GM13977 (cell line): ENCODE measurements at regions not wholly inside any gene's neighbourhood (a gene's known extent, or its start where the extent isn't known, plus 50 kb on each side); places are given as distances from the start of the nearest gene placed in this dataset.

Experiments
- DNase-seq: peaks from one replicate; pipeline ENCODE4 v3.0.0; 2012; ENCODE audit warnings: low spot score
- in situ Hi-C: fragments of 300-500 bp; cut with MboI; formaldehyde crosslinking; loops from one replicate; pipeline ENCODE4 v1.12.0; 2022; ENCODE audit warnings: low sequenced_read_pairs, low pct_unique_long_range_greater_than_20kb, mixed read lengths, inconsistent platforms; ENCODE audit not compliant: unreplicated experiment
- TF ChIP-seq, protein P1 (sequence below): IDR thresholded peaks from 2 replicates; pipeline ENCODE4 v1.5.1; 2012; ENCODE audit warnings: mild to moderate bottlenecking, control low read depth; ENCODE audit not compliant: insufficient read depth; ENCODE audit errors: extremely low read depth, missing control alignments

- in situ Hi-C loops, result no loop called here
- TF ChIP-seq, protein P1, sequence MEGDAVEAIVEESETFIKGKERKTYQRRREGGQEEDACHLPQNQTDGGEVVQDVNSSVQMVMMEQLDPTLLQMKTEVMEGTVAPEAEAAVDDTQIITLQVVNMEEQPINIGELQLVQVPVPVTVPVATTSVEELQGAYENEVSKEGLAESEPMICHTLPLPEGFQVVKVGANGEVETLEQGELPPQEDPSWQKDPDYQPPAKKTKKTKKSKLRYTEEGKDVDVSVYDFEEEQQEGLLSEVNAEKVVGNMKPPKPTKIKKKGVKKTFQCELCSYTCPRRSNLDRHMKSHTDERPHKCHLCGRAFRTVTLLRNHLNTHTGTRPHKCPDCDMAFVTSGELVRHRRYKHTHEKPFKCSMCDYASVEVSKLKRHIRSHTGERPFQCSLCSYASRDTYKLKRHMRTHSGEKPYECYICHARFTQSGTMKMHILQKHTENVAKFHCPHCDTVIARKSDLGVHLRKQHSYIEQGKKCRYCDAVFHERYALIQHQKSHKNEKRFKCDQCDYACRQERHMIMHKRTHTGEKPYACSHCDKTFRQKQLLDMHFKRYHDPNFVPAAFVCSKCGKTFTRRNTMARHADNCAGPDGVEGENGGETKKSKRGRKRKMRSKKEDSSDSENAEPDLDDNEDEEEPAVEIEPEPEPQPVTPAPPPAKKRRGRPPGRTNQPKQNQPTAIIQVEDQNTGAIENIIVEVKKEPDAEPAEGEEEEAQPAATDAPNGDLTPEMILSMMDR, result no peak
- no peak for DNase-seq
Observed at GRCh38 chr11:45597097-45597496, 68.3 kb downstream of the CHST1 start.

DNA sequence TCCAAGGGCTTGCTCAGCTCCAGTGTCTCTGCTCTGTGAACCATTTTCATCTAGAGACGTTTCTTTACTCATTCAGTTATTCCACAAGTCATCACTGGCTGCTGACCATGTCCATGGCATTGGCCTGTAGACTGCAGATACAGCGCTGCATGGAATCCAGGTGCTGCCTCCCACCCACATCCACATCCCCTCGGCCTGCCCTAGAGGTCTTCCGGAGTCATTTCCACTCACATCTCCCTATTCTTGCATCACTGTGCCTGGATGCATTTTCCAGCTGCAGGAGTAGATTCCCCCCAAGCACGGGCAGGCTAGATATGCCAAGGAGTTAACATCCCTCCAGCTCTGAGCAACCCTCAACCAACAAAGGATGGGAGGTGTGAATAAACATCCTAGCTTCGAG lies 68.9 kb downstream of the CHST1 start:
- no peak for DNase-seq
- in situ Hi-C loops, result no loop called here
- TF ChIP-seq, protein P1, result no peak

GRCh38 chr11:45593992-45594391 lies 71.4 kb downstream of the CHST1 start:
- in situ Hi-C loops, result no loop called here
- no peak for DNase-seq
- TF ChIP-seq, protein P1, result no peak

GRCh38 chr11:45592636-45593035 lies 72.8 kb downstream of the CHST1 start:
- no peak for DNase-seq
- TF ChIP-seq, protein P1, result no peak
- in situ Hi-C loops, result no loop called here

GRCh38 chr11:45590743-45591142 lies 74.7 kb downstream of the CHST1 start:
- DNase-seq, result no peak
- in situ Hi-C loops, result no loop called here
- TF ChIP-seq, protein P1, result no peak

DNA sequence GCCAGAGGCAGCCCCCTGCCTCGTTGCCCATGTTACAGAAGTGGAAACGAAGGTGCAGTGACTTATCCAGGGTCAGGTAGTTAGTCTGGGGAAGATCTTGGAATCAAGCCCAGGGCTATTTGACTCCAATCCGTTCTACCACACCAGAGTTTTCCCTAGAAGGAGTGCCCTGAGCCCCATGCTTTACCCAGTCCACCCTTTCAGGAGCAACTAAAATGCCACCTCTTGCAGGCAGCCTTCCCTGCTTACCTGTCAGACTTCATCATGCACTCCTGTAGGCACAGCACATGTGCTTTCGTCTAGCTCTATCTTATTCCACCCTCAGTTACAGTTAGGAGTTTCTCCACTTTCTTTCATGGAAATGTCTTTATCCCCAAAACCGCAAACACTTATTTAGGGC lies 80.2 kb downstream of the CHST1 start:
- TF ChIP-seq, protein P1, result no peak
- no peak for DNase-seq
- in situ Hi-C loops, result no loop called here

DNA sequence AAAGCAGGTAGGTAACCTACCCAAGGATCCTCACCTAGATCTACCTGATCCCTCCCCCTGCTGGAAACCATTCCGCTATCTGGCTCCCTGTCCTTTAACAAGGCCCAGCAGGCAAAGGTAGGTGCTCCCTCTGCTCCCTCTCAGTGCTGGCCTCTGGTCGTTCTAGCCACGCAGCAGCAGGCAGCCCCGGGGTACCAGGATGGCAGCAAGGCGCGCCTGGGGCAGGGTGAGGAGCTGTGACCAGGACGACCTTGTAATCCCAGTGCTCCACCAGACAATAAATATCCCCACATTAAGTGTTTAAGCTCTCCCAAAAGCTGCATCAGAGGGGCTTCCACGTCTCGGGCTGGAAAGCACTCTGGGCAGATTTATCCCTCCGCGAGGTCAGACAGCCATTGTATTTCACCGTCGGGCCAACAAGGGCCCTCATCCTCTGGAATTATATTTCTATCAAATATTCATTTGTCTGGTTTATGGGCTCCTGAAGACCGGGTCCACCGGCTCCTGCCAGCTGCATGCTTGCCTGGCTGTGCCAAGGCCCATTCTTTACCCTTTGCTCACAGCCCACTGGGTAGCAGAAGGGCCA lies 81.3 kb downstream of the CHST1 start:
- in situ Hi-C loops, result no loop called here
- TF ChIP-seq, protein P1, result no peak
- DNase-seq, result no peak
